SK-N-SH (cell line): ENCODE measurements at regions not wholly inside any gene's neighbourhood (a gene's known extent, or its start where the extent isn't known, plus 50 kb on each side); places are given as distances from the start of the nearest gene placed in this dataset.

ENCODE experiments used
- CTCF ChIA-PET: fragments of 300-600, 350-600 bp; formaldehyde crosslinking; extraction: SDS; loops from one replicate; lab custom pipeline; 2021; lab: Yijun Ruan, JAX
- POLR2A ChIA-PET: fragments of 350-600 bp; sonication (Branson Sonifier 250); formaldehyde crosslinking; extraction: SDS; loops from one replicate; lab custom pipeline; 2020; ENCODE audit warnings: antibody characterized with exemption, inconsistent platforms; lab: Yijun Ruan, JAX
- DNase-seq: peaks from one replicate; pipeline ENCODE4 v3.0.0; 2012
- H2AFZ ChIP-seq: fragments of 200-600 bp; sonication (generic); 2 replicates; pipeline ENCODE4 v1.8.1; 2016; ENCODE audit warnings: antibody characterized with exemption, mild to moderate bottlenecking, low read depth
- H3F3A ChIP-seq: fragments of 200-600 bp; sonication (generic); replicated peaks from 2 replicates; pipeline ENCODE3; 2016; ENCODE audit warnings: antibody characterized with exemption, mild to moderate bottlenecking; ENCODE audit not compliant: insufficient read depth
- H3K27ac ChIP-seq, 2 experiments: fragments of 200-500 bp in 1 of 2; fragments of 200-600 bp in 1 of 2; sonication (Bioruptor generic) in 1 of 2; sonication (generic), shearing (Covaris generic) in 1 of 2; 2 replicates each; pipeline versions ENCODE4 v1.5.1 to v1.6.1; 2014 to 2016; ENCODE audit warnings: low read depth in 2 of 2, inconsistent platforms in 1 of 2, low read length in 1 of 2, mild to moderate bottlenecking in 1 of 2, mixed read lengths in 1 of 2
- H3K27me3 ChIP-seq: fragments of 200-600 bp; sonication (generic), shearing (Covaris generic); 2 replicates; pipeline ENCODE4 v1.6.1; 2016; ENCODE audit warnings: mixed run types; ENCODE audit not compliant: insufficient read depth
- H3K36me3 ChIP-seq, 2 experiments: fragments of 200-500 bp in 1 of 2; fragments of 200-600 bp in 1 of 2; sonication (Bioruptor generic) in 1 of 2; sonication (generic) in 1 of 2; replicated peaks in 1 of 2; 2 replicates each; pipeline versions ENCODE3 to v1.5.1; 2014 to 2016; ENCODE audit warnings: low read length in 1 of 2, mild to moderate bottlenecking in 1 of 2; ENCODE audit not compliant: insufficient read depth in 2 of 2, control insufficient read depth in 1 of 2
- H3K4me1 ChIP-seq, 2 experiments: fragments of 200-500 bp in 1 of 2; fragments of 200-600 bp in 1 of 2; sonication (Bioruptor generic) in 1 of 2; sonication (generic), shearing (Covaris generic) in 1 of 2; 2 replicates each; pipeline versions ENCODE4 v1.5.1 to v1.6.1; 2014 to 2016; ENCODE audit warnings: low read depth in 1 of 2, low read length in 1 of 2, mixed run types in 1 of 2; ENCODE audit not compliant: insufficient read depth in 2 of 2, control insufficient read depth in 1 of 2
- H3K4me2 ChIP-seq: fragments of 200-600 bp; sonication (generic), shearing (Covaris generic); 2 replicates; pipeline ENCODE4 v1.6.1; 2017; ENCODE audit warnings: mixed run types
- H3K4me3 ChIP-seq, 2 experiments: fragments of 200-500 bp in 1 of 2; fragments of 200-600 bp in 1 of 2; sonication (Bioruptor generic) in 1 of 2; sonication (generic), shearing (Covaris generic) in 1 of 2; 2 replicates each; pipeline versions ENCODE4 v1.5.1 to v1.8.1; 2014 to 2016; ENCODE audit warnings: low read depth in 2 of 2, inconsistent platforms in 1 of 2, low read length in 1 of 2, mild to moderate bottlenecking in 1 of 2, mixed read lengths in 1 of 2, moderate library complexity in 1 of 2
- H3K79me2 ChIP-seq: fragments of 200-600 bp; sonication (generic); 2 replicates; pipeline ENCODE4 v1.8.1; 2017; ENCODE audit warnings: mild to moderate bottlenecking; ENCODE audit not compliant: insufficient read depth
- H3K9ac ChIP-seq: fragments of 200-600 bp; sonication (generic); 2 replicates; pipeline ENCODE4 v1.6.1; 2017; ENCODE audit warnings: mixed run types
- H3K9me2 ChIP-seq: fragments of 200-600 bp; sonication (generic); 2 replicates; pipeline ENCODE4 v1.6.1; 2017; ENCODE audit warnings: mixed run types
- H3K9me3 ChIP-seq: fragments of 200-600 bp; sonication (generic); 2 replicates; pipeline ENCODE4 v1.6.1; 2017; ENCODE audit warnings: mixed run types, mild to moderate bottlenecking, moderate library complexity
- H4K20me1 ChIP-seq: fragments of 200-600 bp; sonication (generic); 2 replicates; pipeline ENCODE4 v1.6.1; 2017; ENCODE audit warnings: mild to moderate bottlenecking, mixed run types; ENCODE audit not compliant: insufficient read depth
- CHD2 ChIP-seq: fragments of 150-350 bp; IDR thresholded peaks from 2 replicates; pipeline ENCODE4 v1.6.1; 2018; ENCODE audit warnings: low read length; ENCODE audit not compliant: partially characterized antibody
- CTCF ChIP-seq: fragments of 200-600 bp; sonication (generic); IDR thresholded peaks from 2 replicates; pipeline ENCODE4 v1.6.1; 2017; ENCODE audit warnings: antibody characterized with exemption, mild to moderate bottlenecking, moderate library complexity
- ELF1 ChIP-seq: IDR thresholded peaks from 2 replicates; pipeline ENCODE4 v1.4.0; 2012
- EP300 ChIP-seq, 2 experiments: IDR thresholded peaks; 2 replicates each; pipeline versions ENCODE4 v1.4.0 to v1.6.1; 2012; ENCODE audit warnings: borderline replicate concordance in 1 of 2, low read depth in 1 of 2, low read length in 1 of 2
- EZH2phosphoT487 ChIP-seq: fragments of 200-600 bp; sonication (generic); IDR thresholded peaks from 2 replicates; pipeline ENCODE4 v1.6.1; 2017; ENCODE audit warnings: low read depth, mixed run types, mild to moderate bottlenecking, antibody characterized with exemption, moderate library complexity, borderline replicate concordance
- FOSL2 ChIP-seq: IDR thresholded peaks from 2 replicates; pipeline ENCODE4 v1.4.0; 2012; ENCODE audit warnings: low read depth, mild to moderate bottlenecking, moderate library complexity, borderline replicate concordance
- FOXJ3 ChIP-seq: sonication (generic); formaldehyde crosslinking; IDR thresholded peaks from 2 replicates; pipeline ENCODE4 v1.5.1; 2020; ENCODE audit warnings: mild to moderate bottlenecking, missing genetic modification reagents
- FOXM1 ChIP-seq: IDR thresholded peaks from 2 replicates; pipeline ENCODE4 v1.4.0; 2012; ENCODE audit warnings: low read depth, mild to moderate bottlenecking
- JUND ChIP-seq: IDR thresholded peaks from 2 replicates; pipeline ENCODE4 v1.4.0; 2012
- MEF2A ChIP-seq: IDR thresholded peaks from 2 replicates; pipeline ENCODE4 v1.4.0; 2012; ENCODE audit warnings: low read depth, borderline replicate concordance
- NFIC ChIP-seq: IDR thresholded peaks from 2 replicates; pipeline ENCODE4 v1.4.0; 2012; ENCODE audit warnings: borderline replicate concordance
- PBX3 ChIP-seq: IDR thresholded peaks from 2 replicates; pipeline ENCODE4; 2012
- RCOR1 ChIP-seq: fragments of 150-350 bp; IDR thresholded peaks from 2 replicates; pipeline ENCODE4 v1.6.1; 2017; ENCODE audit warnings: antibody characterized with exemption, low read length
- REST ChIP-seq: IDR thresholded peaks from 2 replicates; pipeline ENCODE4 v1.6.1; 2012; ENCODE audit warnings: mild to moderate bottlenecking, low read depth, low read length, moderate library complexity
- RXRA ChIP-seq: IDR thresholded peaks from 2 replicates; pipeline ENCODE4 v1.4.0; 2012; ENCODE audit warnings: low read depth, mild to moderate bottlenecking, borderline replicate concordance
- SIN3A ChIP-seq: IDR thresholded peaks from 2 replicates; pipeline ENCODE4 v1.6.1; 2012; ENCODE audit warnings: low read depth, mild to moderate bottlenecking, low read length, moderate library complexity, borderline replicate concordance
- SMC3 ChIP-seq: IDR thresholded peaks from 2 replicates; pipeline ENCODE4 v1.6.1; 2012; ENCODE audit warnings: low read depth, low read length, improper control_type of control experiment
- TAF1 ChIP-seq: IDR thresholded peaks from 2 replicates; pipeline ENCODE4 v1.6.1; 2012; ENCODE audit warnings: low read depth, mild to moderate bottlenecking, low read length, moderate library complexity, borderline replicate concordance
- USF1 ChIP-seq: IDR thresholded peaks from 2 replicates; pipeline ENCODE4 v1.4.0; 2012; ENCODE audit warnings: low read depth, borderline replicate concordance
- YY1 ChIP-seq: IDR thresholded peaks from 2 replicates; pipeline ENCODE4 v1.4.0; 2012; ENCODE audit warnings: low read depth, mild to moderate bottlenecking
- whole genome bisulfite sequencing: methylation state at CpG from one replicate; pipeline ENCODE4 v1.1.6; 2017; ENCODE audit warnings: low lambda C conversion rate; 5-methylcytosine and 5-hydroxymethylcytosine counted together

- no peaks in the 10 kb centered on the region for H4K20me1 ChIP-seq
- no peak overlapping the region for H3K27ac ChIP-seq
- WGBS: 9% methylated on average over 7 of the region's 7 CpGs
- H3K36me3 ChIP-seq: no peaks in the 10 kb centered on the region
- no peak overlapping the region for H3K4me3 ChIP-seq
- no peaks in the 10 kb centered on the region for H3K4me1 ChIP-seq
- no peak for TF ChIP-seq REST
- TF ChIP-seq JUND: no peak
- TF ChIP-seq USF1: no peak
- TF ChIP-seq EP300 (IDR thresholded peaks at IDR 0.05; ENCODE audit: borderline replicate concordance in 1 of 2, low read depth in 1 of 2, low read length in 1 of 2): no peak
- no peak for TF ChIP-seq YY1
- no peak for TF ChIP-seq EZH2phosphoT487
- no peak for TF ChIP-seq CHD2
- TF ChIP-seq RCOR1: no peak
- TF ChIP-seq FOSL2: no peak
- TF ChIP-seq MEF2A: no peak
- TF ChIP-seq PBX3: no peak
- TF ChIP-seq CTCF: no peak
- no peak for TF ChIP-seq SMC3
- TF ChIP-seq SIN3A: no peak
- no peak for TF ChIP-seq RXRA
- no peak for TF ChIP-seq TAF1
- no peak for TF ChIP-seq NFIC
- no peak for TF ChIP-seq FOXJ3 (CRISPR knock-in tag)
- TF ChIP-seq FOXM1: no peak
- no peak for TF ChIP-seq ELF1
- POLR2A ChIA-PET: no interaction called here
- H2AFZ ChIP-seq: no peak overlapping the region
- CTCF ChIA-PET: no interaction called here
- no peaks in the 10 kb centered on the region for H3K9me2 ChIP-seq
- H3K9me3 ChIP-seq: no peaks in the 10 kb centered on the region
- no peak for DNase-seq
- peaks cover 4% of the 10 kb centered on the region for H3F3A ChIP-seq
- H3K4me2 ChIP-seq: no peak overlapping the region
- H3K27me3 ChIP-seq: peaks cover 10% of the 10 kb centered on the region
- no peak overlapping the region for H3K9ac ChIP-seq
- H3K79me2 ChIP-seq: no peaks in the 10 kb centered on the region
These were observed 61.8 kb downstream of the FOXB1 start for GRCh38 chr15:60065951-60066350.
